Smooth muscle cell (in vitro differentiated cells): ENCODE measurements at regions not wholly inside any gene's neighbourhood (a gene's known extent, or its start where the extent isn't known, plus 50 kb on each side); places are given as distances from the start of the nearest gene placed in this dataset.

ENCODE experiments used
- DNase-seq: peaks from one replicate; lab custom pipeline; 2025; ENCODE audit not compliant: unreplicated experiment; lab: John Stamatoyannopoulos, UW
- H2AFZ ChIP-seq: fragments of 200-600 bp; sonication (generic); 2 replicates; pipeline ENCODE4 v1.6.0; 2016; ENCODE audit warnings: antibody characterized with exemption, low read depth, mild to moderate bottlenecking
- H3F3A ChIP-seq: fragments of 200-600 bp; sonication (generic); 2 replicates; pipeline ENCODE4 v1.6.0; 2017; ENCODE audit warnings: antibody characterized with exemption, low read depth
- H3K27ac ChIP-seq: fragments of 200-600 bp; sonication (generic); 2 replicates; pipeline ENCODE4 v1.5.1; 2016; ENCODE audit warnings: low read depth, mild to moderate bottlenecking
- H3K27me3 ChIP-seq: fragments of 200-600 bp; sonication (generic); 2 replicates; pipeline ENCODE4 v1.6.1; 2016; ENCODE audit warnings: low read depth, mild to moderate bottlenecking
- H3K36me3 ChIP-seq: fragments of 200-600 bp; sonication (generic); 2 replicates; pipeline ENCODE4 v1.5.1; 2016; ENCODE audit warnings: low read depth
- H3K4me1 ChIP-seq: fragments of 200-600 bp; sonication (generic); 2 replicates; pipeline ENCODE4 v1.5.1; 2016; ENCODE audit warnings: low read depth
- H3K4me2 ChIP-seq: fragments of 200-600 bp; sonication (generic); 2 replicates; pipeline ENCODE4 v1.6.0; 2016; ENCODE audit warnings: mild to moderate bottlenecking
- H3K4me3 ChIP-seq: fragments of 200-600 bp; sonication (generic); 2 replicates; pipeline ENCODE4 v1.5.1; 2016; ENCODE audit warnings: mild to moderate bottlenecking
- H3K79me2 ChIP-seq: fragments of 200-600 bp; sonication (generic); 2 replicates; pipeline ENCODE4 v1.6.0; 2016; ENCODE audit warnings: low read depth, mild to moderate bottlenecking
- H3K9ac ChIP-seq: fragments of 200-600 bp; sonication (generic); 2 replicates; pipeline ENCODE4 v1.6.0; 2016; ENCODE audit warnings: low read depth
- H3K9me3 ChIP-seq: fragments of 200-600 bp; sonication (generic); replicated peaks from 2 replicates; pipeline ENCODE4 v1.5.1; 2016; ENCODE audit warnings: low read depth
- H4K20me1 ChIP-seq: fragments of 200-600 bp; sonication (generic); 2 replicates; pipeline ENCODE4 v1.6.0; 2016; ENCODE audit warnings: low read depth
- WGBS: methylation state at CpG from one replicate; pipeline ENCODE4 v1.1.7; 2016; ENCODE audit warnings: low lambda C conversion rate; 5-methylcytosine and 5-hydroxymethylcytosine counted together
- TF ChIP-seq, protein P1 (sequence below): fragments of 200-600 bp; sonication (generic); IDR thresholded peaks from 2 replicates; pipeline ENCODE4 v1.5.1; 2017; ENCODE audit warnings: borderline replicate concordance, mild to moderate bottlenecking, antibody characterized with exemption; ENCODE audit not compliant: insufficient read depth, poor library complexity, severe bottlenecking

DNA sequence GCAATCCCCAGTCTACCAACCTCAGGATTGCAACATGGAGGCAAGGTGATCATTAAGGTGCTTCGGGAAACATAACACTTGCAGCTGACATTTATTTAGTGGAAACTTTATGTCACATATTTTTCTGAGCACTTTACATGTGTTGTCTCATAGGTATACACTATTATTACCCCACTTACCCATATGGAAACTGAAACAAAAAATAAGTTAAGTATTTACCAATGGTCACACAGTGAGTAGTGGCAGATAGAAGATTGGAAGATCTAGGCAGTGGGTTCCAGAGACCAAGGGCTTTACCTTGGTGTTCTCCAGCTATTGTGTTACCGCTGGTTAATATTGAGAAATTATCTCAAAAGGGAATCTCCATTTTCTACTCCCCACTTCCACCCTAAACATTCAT is 1279.1 kb upstream of the SORCS1 start:
- Histone ChIP-seq H3K4me3 (no peak overlapping the region), H3K9ac (no peak overlapping the region), H3K9me3 (no peaks in the 10 kb centered on the region), H3K36me3 (no peaks in the 10 kb centered on the region), H3K4me1 (no peaks in the 10 kb centered on the region), H2AFZ (no peak overlapping the region), H3K27ac (no peak overlapping the region), H3K79me2 (no peaks in the 10 kb centered on the region), H3K27me3 (no peaks in the 10 kb centered on the region), H3K4me2 (no peak overlapping the region), H4K20me1 (no peaks in the 10 kb centered on the region), H3F3A (no peaks in the 10 kb centered on the region)
- no peak for DNase-seq
- TF ChIP-seq, protein P1, sequence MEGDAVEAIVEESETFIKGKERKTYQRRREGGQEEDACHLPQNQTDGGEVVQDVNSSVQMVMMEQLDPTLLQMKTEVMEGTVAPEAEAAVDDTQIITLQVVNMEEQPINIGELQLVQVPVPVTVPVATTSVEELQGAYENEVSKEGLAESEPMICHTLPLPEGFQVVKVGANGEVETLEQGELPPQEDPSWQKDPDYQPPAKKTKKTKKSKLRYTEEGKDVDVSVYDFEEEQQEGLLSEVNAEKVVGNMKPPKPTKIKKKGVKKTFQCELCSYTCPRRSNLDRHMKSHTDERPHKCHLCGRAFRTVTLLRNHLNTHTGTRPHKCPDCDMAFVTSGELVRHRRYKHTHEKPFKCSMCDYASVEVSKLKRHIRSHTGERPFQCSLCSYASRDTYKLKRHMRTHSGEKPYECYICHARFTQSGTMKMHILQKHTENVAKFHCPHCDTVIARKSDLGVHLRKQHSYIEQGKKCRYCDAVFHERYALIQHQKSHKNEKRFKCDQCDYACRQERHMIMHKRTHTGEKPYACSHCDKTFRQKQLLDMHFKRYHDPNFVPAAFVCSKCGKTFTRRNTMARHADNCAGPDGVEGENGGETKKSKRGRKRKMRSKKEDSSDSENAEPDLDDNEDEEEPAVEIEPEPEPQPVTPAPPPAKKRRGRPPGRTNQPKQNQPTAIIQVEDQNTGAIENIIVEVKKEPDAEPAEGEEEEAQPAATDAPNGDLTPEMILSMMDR = no peak
- 93% methylated on average over 2 of the region's 2 CpGs for WGBS

DNA sequence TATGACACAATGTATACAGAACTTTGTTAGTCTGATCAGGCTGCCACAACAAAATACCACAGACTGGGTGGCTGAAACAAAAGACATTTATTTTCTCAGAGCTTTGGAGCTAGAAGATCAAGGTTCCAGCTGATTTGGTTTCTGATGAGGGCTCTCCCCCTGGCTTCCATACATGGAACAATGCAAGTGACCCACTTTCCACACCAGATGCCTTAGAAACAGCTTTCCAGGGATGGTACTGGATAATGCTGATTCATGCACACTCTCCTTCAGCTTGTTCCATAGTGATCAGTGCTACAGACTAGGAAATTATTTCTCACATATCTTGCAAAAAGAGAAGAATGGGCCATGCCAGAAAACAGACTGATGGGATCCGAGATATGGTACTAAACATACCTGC is 1274.9 kb upstream of the SORCS1 start:
- H3K4me2 ChIP-seq = no peak overlapping the region
- DNase-seq = no peak
- no peak overlapping the region for H3K27ac ChIP-seq
- 89% methylated on average over 1 of the region's 1 CpG for WGBS
- H2AFZ ChIP-seq = no peak overlapping the region
- no peaks in the 10 kb centered on the region for H3K27me3 ChIP-seq
- H3K36me3 ChIP-seq = no peaks in the 10 kb centered on the region
- H3K4me1 ChIP-seq = no peaks in the 10 kb centered on the region
- no peaks in the 10 kb centered on the region for H3K9me3 ChIP-seq
- TF ChIP-seq, protein P1 = no peak
- H3F3A ChIP-seq = no peaks in the 10 kb centered on the region
- H3K79me2 ChIP-seq = no peaks in the 10 kb centered on the region
- no peak overlapping the region for H3K9ac ChIP-seq
- H4K20me1 ChIP-seq = no peaks in the 10 kb centered on the region
- no peak overlapping the region for H3K4me3 ChIP-seq

DNA sequence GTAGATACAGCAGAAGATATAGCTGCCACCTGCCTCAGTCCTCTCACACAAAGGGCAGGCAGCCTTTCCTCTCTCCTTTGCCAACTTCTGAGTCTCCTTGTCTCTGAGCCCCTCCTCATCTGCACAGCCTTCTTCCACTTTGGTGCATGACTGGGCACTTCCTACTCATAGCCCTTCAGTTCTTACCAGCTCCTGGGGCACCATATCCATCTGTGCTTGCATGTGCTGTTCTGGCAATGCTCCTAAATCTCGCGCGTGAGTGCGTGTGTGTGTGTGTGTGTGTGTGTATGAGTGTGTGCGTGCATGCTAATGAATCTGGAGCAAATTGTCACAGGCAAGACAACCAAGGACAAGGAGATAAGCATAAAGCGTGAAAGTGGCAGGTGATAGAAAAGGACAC is 1271.6 kb upstream of the SORCS1 start:
- no peaks in the 10 kb centered on the region for H3K36me3 ChIP-seq
- no peak overlapping the region for H3K4me2 ChIP-seq
- no peaks in the 10 kb centered on the region for H3K79me2 ChIP-seq
- H3K9me3 ChIP-seq = no peaks in the 10 kb centered on the region
- H3K9ac ChIP-seq = no peak overlapping the region
- H2AFZ ChIP-seq = no peak overlapping the region
- H4K20me1 ChIP-seq = no peaks in the 10 kb centered on the region
- TF ChIP-seq, protein P1 = no peak
- H3F3A ChIP-seq = no peaks in the 10 kb centered on the region
- no peaks in the 10 kb centered on the region for H3K4me1 ChIP-seq
- 94% methylated on average over 6 of the region's 6 CpGs for WGBS
- DNase-seq = no peak
- H3K4me3 ChIP-seq = no peak overlapping the region
- no peak overlapping the region for H3K27ac ChIP-seq
- no peaks in the 10 kb centered on the region for H3K27me3 ChIP-seq

DNA sequence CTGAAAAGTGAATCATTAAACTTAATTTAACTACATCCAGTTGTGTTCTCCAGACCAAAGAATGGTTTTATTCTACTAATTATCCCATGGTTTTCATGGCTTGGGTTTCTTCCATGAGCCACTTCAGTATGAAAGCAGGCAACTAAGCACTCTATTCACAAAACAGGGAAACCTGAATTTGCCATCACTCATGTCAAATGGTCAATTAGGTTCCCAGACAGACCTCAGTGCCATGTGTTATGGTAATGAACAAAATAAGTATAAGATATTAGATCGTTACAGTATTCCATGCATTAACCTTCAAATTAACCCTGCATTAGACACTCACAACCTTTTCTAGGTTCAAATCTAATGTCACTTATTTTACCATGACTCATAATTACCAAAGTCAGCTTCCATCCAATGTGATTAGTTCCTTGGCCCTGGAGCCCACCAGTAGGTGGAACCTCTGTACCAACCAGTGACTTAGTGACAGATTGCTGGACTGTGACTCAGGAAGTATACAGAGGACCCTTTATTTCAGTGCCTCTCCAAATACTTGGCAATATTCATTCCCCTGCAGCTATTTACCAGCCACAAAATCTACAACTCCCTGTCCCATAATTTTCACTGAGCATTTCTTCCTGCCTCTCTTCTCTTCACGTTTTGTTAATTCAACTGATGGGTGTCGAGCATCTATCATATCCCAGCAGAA is 1270.2 kb upstream of the SORCS1 start:
- no peaks in the 10 kb centered on the region for H3K9me3 ChIP-seq
- no peak overlapping the region for H2AFZ ChIP-seq
- TF ChIP-seq, protein P1 = no peak
- H3K27ac ChIP-seq = no peak overlapping the region
- H3K4me1 ChIP-seq = no peaks in the 10 kb centered on the region
- H3K36me3 ChIP-seq = no peaks in the 10 kb centered on the region
- no peaks in the 10 kb centered on the region for H3K79me2 ChIP-seq
- no peaks in the 10 kb centered on the region for H4K20me1 ChIP-seq
- 80% methylated on average over 3 of the region's 3 CpGs for WGBS
- DNase-seq = no peak
- no peak overlapping the region for H3K4me3 ChIP-seq
- no peaks in the 10 kb centered on the region for H3K27me3 ChIP-seq
- no peaks in the 10 kb centered on the region for H3F3A ChIP-seq
- no peak overlapping the region for H3K9ac ChIP-seq
- H3K4me2 ChIP-seq = no peak overlapping the region
